ENCODE measurements at regions not wholly inside any gene's neighbourhood (a gene's known extent, or its start where the extent isn't known, plus 50 kb on each side); places are given as distances from the start of the nearest gene placed in this dataset.
"Not testable (repeated sequence)": the region's sequence is repeated elsewhere in the genome, so short reads cannot be mapped to it uniquely, and the experiment has no call there.

GRCh38 chr10:65275296-65275695, 1650.5 kb upstream of the LRRTM3 start:
- Mint-ChIP-seq H3K4me3 (ENCODE audit: unreplicated experiment) (no peak overlapping the region), H3K9me3 (ENCODE audit: low read depth) (peaks cover 16% of the 10 kb centered on the region), H3K27ac (ENCODE audit: unreplicated experiment) (no peak overlapping the region), H3K4me1 (ENCODE audit: low read depth) (no peaks in the 10 kb centered on the region), H3K27me3 (ENCODE audit: low read depth) (no peaks in the 10 kb centered on the region), H3K36me3 (ENCODE audit: low read depth) (peaks cover 2% of the 10 kb centered on the region)
- TF ChIP-seq CTCF (IDR thresholded peaks at IDR 0.05), result no peak
- no peak for DNase-seq (ENCODE audit: low spot score)

DNA sequence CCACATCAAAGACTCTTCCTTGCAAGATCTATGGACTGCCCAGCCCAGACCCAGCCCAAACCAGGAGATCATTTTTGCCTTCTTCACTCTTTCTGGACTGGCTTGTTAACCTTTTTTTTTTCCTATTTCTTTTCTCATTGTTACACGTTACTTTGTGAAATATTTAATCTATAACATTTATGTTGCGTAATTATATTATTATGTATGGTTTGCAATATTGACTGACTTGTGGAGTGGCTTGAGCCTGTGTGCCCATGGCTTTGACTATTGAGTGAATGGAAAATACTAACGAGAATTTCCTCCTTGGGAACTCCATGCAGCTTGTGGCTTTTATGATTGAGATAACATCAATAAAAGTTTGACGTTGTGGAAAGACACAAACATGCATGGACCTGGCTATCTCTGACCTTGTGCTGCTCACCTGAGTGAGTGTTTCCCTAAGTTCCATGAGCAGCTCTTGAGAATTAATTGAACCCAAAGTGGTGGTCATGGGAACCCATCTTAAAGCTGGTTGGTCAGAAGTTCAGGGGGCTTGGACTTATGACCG, 1641.3 kb upstream of the LRRTM3 start:
- no peaks in the 10 kb centered on the region for H3K27me3 Mint-ChIP-seq (ENCODE audit: low read depth)
- no peak overlapping the region for H3K27ac Mint-ChIP-seq (ENCODE audit: unreplicated experiment)
- TF ChIP-seq CTCF (IDR thresholded peaks at IDR 0.05), result no peak
- no peak overlapping the region for H3K4me3 Mint-ChIP-seq (ENCODE audit: unreplicated experiment)
- H3K36me3 Mint-ChIP-seq (ENCODE audit: low read depth), result no peaks in the 10 kb centered on the region
- H3K9me3 Mint-ChIP-seq (ENCODE audit: low read depth), result peaks cover 14% of the 10 kb centered on the region
- no peak for DNase-seq (ENCODE audit: low spot score)
- no peaks in the 10 kb centered on the region for H3K4me1 Mint-ChIP-seq (ENCODE audit: low read depth)

DNA sequence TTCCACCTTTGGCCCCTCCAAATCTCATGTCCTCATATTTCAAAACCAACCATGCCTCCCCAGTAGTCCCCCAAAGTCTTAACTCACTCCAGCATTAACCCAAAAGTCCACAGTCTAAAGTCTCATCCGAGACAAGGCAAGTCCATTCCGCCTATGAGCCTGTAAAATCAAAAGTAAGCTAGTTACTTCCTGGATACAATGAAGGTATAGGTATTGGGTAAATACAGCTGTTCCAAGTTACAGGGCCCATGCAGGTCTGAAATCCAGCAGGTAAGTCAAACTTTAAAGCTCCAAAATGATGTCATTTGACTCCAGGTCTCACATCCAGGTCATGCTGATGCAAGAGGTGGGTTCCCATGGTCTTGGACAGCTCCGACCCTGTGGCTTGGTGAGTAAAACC, 1640.1 kb upstream of the LRRTM3 start:
- H3K4me1 Mint-ChIP-seq (ENCODE audit: low read depth); H3K27ac Mint-ChIP-seq (ENCODE audit: unreplicated experiment); H3K27me3 Mint-ChIP-seq (ENCODE audit: low read depth); H3K4me3 Mint-ChIP-seq (ENCODE audit: unreplicated experiment); H3K9me3 Mint-ChIP-seq (ENCODE audit: low read depth); H3K36me3 Mint-ChIP-seq (ENCODE audit: low read depth); DNase-seq (ENCODE audit: low spot score): not testable (repeated sequence)

GRCh38 chr10:65291286-65291685, 1634.5 kb upstream of the LRRTM3 start:
- H3K9me3 Mint-ChIP-seq (ENCODE audit: low read depth), result no peaks in the 10 kb centered on the region
- no peak overlapping the region for H3K27ac Mint-ChIP-seq (ENCODE audit: unreplicated experiment)
- H3K36me3 Mint-ChIP-seq (ENCODE audit: low read depth), result no peaks in the 10 kb centered on the region
- H3K4me1 Mint-ChIP-seq (ENCODE audit: low read depth), result no peaks in the 10 kb centered on the region
- DNase-seq (ENCODE audit: low spot score), result no peak
- TF ChIP-seq CTCF (IDR thresholded peaks at IDR 0.05), result no peak
- H3K4me3 Mint-ChIP-seq (ENCODE audit: unreplicated experiment), result no peak overlapping the region
- no peaks in the 10 kb centered on the region for H3K27me3 Mint-ChIP-seq (ENCODE audit: low read depth)

- TF ChIP-seq CTCF (IDR thresholded peaks at IDR 0.05), result no peak
- Mint-ChIP-seq H3K4me3 (ENCODE audit: unreplicated experiment) (no peak overlapping the region), H3K9me3 (ENCODE audit: low read depth) (no peaks in the 10 kb centered on the region), H3K27me3 (ENCODE audit: low read depth) (no peaks in the 10 kb centered on the region), H3K27ac (ENCODE audit: unreplicated experiment) (no peak overlapping the region), H3K36me3 (ENCODE audit: low read depth) (no peaks in the 10 kb centered on the region), H3K4me1 (ENCODE audit: low read depth) (no peaks in the 10 kb centered on the region)
- DNase-seq (ENCODE audit: low spot score), result no peak
Measured at GRCh38 chr10:65292551-65292950, 1633.3 kb upstream of the LRRTM3 start.

- Mint-ChIP-seq H3K4me3 (ENCODE audit: unreplicated experiment) (no peak overlapping the region), H3K36me3 (ENCODE audit: low read depth) (no peaks in the 10 kb centered on the region), H3K27ac (ENCODE audit: unreplicated experiment) (no peak overlapping the region), H3K27me3 (ENCODE audit: low read depth) (no peaks in the 10 kb centered on the region), H3K9me3 (ENCODE audit: low read depth) (no peaks in the 10 kb centered on the region), H3K4me1 (ENCODE audit: low read depth) (no peaks in the 10 kb centered on the region)
- no peak for DNase-seq (ENCODE audit: low spot score)
- no peak for TF ChIP-seq CTCF (IDR thresholded peaks at IDR 0.05)
Measured at GRCh38 chr10:65294329-65294728, 1631.5 kb upstream of the LRRTM3 start.
